H9 (cell line): ENCODE measurements at regions not wholly inside any gene's neighbourhood (a gene's known extent, or its start where the extent isn't known, plus 50 kb on each side); places are given as distances from the start of the nearest gene placed in this dataset.

Experiments
- DNase-seq: peaks from one replicate; pipeline ENCODE4 v3.0.0-alpha.2; 2017
- H2AFZ ChIP-seq: one replicate; pipeline ENCODE4 v1.6.1; 2013; ENCODE audit warnings: mild to moderate bottlenecking, low read length, control low read depth, moderate library complexity
- H2AK5ac ChIP-seq: 2 replicates; pipeline ENCODE4 v1.6.1; 2013; ENCODE audit warnings: low read length, control low read depth, mixed read lengths; ENCODE audit not compliant: insufficient read length
- H2BK120ac ChIP-seq: one replicate; pipeline ENCODE4 v1.6.1; 2013; ENCODE audit warnings: low read depth, mild to moderate bottlenecking, low read length, control low read depth, inconsistent platforms; ENCODE audit not compliant: poor library complexity, severe bottlenecking
- H2BK12ac ChIP-seq: 2 replicates; pipeline ENCODE4 v1.6.1; 2013; ENCODE audit warnings: low read length, control low read depth, mixed read lengths, low read depth; ENCODE audit not compliant: insufficient read length
- H2BK15ac ChIP-seq: 2 replicates; pipeline ENCODE4 v1.6.1; 2013; ENCODE audit warnings: low read depth, low read length, control low read depth
- H2BK20ac ChIP-seq: one replicate; pipeline ENCODE4 v1.6.1; 2013; ENCODE audit warnings: low read depth, mild to moderate bottlenecking, low read length, control low read depth, inconsistent platforms; ENCODE audit not compliant: poor library complexity, severe bottlenecking
- H2BK5ac ChIP-seq: 2 replicates; pipeline ENCODE4 v1.6.1; 2013; ENCODE audit warnings: low read length, control low read depth, mixed read lengths; ENCODE audit not compliant: insufficient read length
- H3K14ac ChIP-seq: 2 replicates; pipeline ENCODE4 v1.6.1; 2013; ENCODE audit warnings: low read length, control low read depth; ENCODE audit not compliant: insufficient read depth
- H3K18ac ChIP-seq: 2 replicates; pipeline ENCODE4 v1.6.1; 2013; ENCODE audit warnings: low read depth, mild to moderate bottlenecking, mixed read lengths, low read length, control low read depth; ENCODE audit not compliant: insufficient read length
- H3K23ac ChIP-seq: 2 replicates; pipeline ENCODE4 v1.6.1; 2013; ENCODE audit warnings: low read length, control low read depth, mixed read lengths, low read depth; ENCODE audit not compliant: insufficient read length
- H3K23me2 ChIP-seq: 2 replicates; pipeline ENCODE4 v1.6.1; 2013; ENCODE audit warnings: low read depth, mild to moderate bottlenecking, mixed read lengths, low read length, control low read depth; ENCODE audit not compliant: insufficient read length, poor library complexity, severe bottlenecking
- H3K27ac ChIP-seq: 2 replicates; pipeline ENCODE4 v1.5.1; 2013; ENCODE audit warnings: low read length, control low read depth, mixed read lengths, low read depth; ENCODE audit not compliant: insufficient read length
- H3K27me3 ChIP-seq: 2 replicates; pipeline ENCODE4 v1.6.1; 2013; ENCODE audit warnings: low read length, control low read depth, inconsistent platforms; ENCODE audit not compliant: insufficient read depth
- H3K4ac ChIP-seq: 2 replicates; pipeline ENCODE4 v1.6.1; 2013; ENCODE audit warnings: low read depth, mild to moderate bottlenecking, control low read depth, inconsistent platforms, low read length, moderate library complexity
- H3K4me1 ChIP-seq: 2 replicates; pipeline ENCODE4 v1.6.1; 2013; ENCODE audit warnings: low read length, control low read depth, inconsistent platforms; ENCODE audit not compliant: insufficient read depth
- H3K4me2 ChIP-seq: 2 replicates; pipeline ENCODE4 v1.6.1; 2013; ENCODE audit warnings: low read length, control low read depth, mixed read lengths; ENCODE audit not compliant: insufficient read length, insufficient read depth
- H3K56ac ChIP-seq: 2 replicates; pipeline ENCODE4 v1.6.1; 2013; ENCODE audit warnings: low read depth, mild to moderate bottlenecking, mixed read lengths, low read length, control low read depth; ENCODE audit not compliant: insufficient read length
- H3K79me1 ChIP-seq: 2 replicates; pipeline ENCODE4 v1.6.1; 2013; ENCODE audit warnings: low read depth, mild to moderate bottlenecking, moderate library complexity, low read length, control low read depth, inconsistent platforms; ENCODE audit not compliant: insufficient read depth, poor library complexity, severe bottlenecking
- H3K79me2 ChIP-seq: 2 replicates; pipeline ENCODE4 v1.6.1; 2013; ENCODE audit warnings: low read length, control low read depth, inconsistent platforms; ENCODE audit not compliant: insufficient read depth
- H3K9ac ChIP-seq: 2 replicates; pipeline ENCODE4 v1.6.1; 2013; ENCODE audit warnings: low read length, control low read depth, mixed read lengths; ENCODE audit not compliant: insufficient read length; ENCODE audit errors: extremely low read depth
- H3K9me3 ChIP-seq: one replicate; pipeline ENCODE4 v1.6.1; 2013; ENCODE audit warnings: low read depth, low read length, inconsistent platforms; ENCODE audit not compliant: control insufficient read depth
- H3T11ph ChIP-seq: one replicate; pipeline ENCODE4 v1.6.1; 2013; ENCODE audit warnings: mild to moderate bottlenecking, low read length, control low read depth, inconsistent platforms
- H4K20me1 ChIP-seq: one replicate; pipeline ENCODE4 v1.6.1; 2013; ENCODE audit not compliant: control insufficient read depth, insufficient read length, insufficient read depth
- H4K5ac ChIP-seq: 2 replicates; pipeline ENCODE4 v1.6.1; 2013; ENCODE audit warnings: low read depth, mild to moderate bottlenecking, mixed read lengths, low read length, control low read depth; ENCODE audit not compliant: insufficient read length
- H4K8ac ChIP-seq: replicated peaks from 2 replicates; pipeline ENCODE4 v1.6.1; 2013; ENCODE audit warnings: low read length, control low read depth, mixed read lengths, low read depth; ENCODE audit not compliant: insufficient read length
- H4K91ac ChIP-seq: 2 replicates; pipeline ENCODE4 v1.6.1; 2013; ENCODE audit warnings: low read depth, mild to moderate bottlenecking, moderate library complexity, mixed read lengths, low read length, control low read depth; ENCODE audit not compliant: insufficient read length
- H3K27ac Mint-ChIP-seq, 3 experiments: 2 replicates in 2 of 3; 3 replicates in 1 of 3; pipeline ENCODE4 v1.8.0; 2020 to 2021; ENCODE audit warnings: mixed read lengths in 3 of 3, mild to moderate bottlenecking in 1 of 3, moderate library complexity in 1 of 3
- H3K27me3 Mint-ChIP-seq: 2 replicates; pipeline ENCODE4 v1.8.0; 2021; ENCODE audit warnings: low read depth, mild to moderate bottlenecking, moderate library complexity, mixed read lengths
- H3K36me3 Mint-ChIP-seq, 3 experiments: 2 replicates in 2 of 3; 3 replicates in 1 of 3; pipeline ENCODE4 v1.8.0; 2020 to 2021; ENCODE audit warnings: low read depth in 3 of 3, mixed read lengths in 3 of 3; ENCODE audit not compliant: insufficient read depth in 1 of 3
- H3K4me1 Mint-ChIP-seq, 2 experiments: 2 replicates each; pipeline ENCODE4 v1.8.0; 2020; ENCODE audit warnings: mixed read lengths in 2 of 2
- H3K4me3 Mint-ChIP-seq, 2 experiments: 2 replicates in 1 of 2; 3 replicates in 1 of 2; pipeline ENCODE4 v1.8.0; 2020 to 2021; ENCODE audit warnings: mild to moderate bottlenecking in 2 of 2, mixed read lengths in 2 of 2, moderate library complexity in 1 of 2
- H3K9me3 Mint-ChIP-seq, 2 experiments: 2 replicates in 1 of 2; 3 replicates in 1 of 2; pipeline ENCODE4 v1.8.0; 2020; ENCODE audit warnings: mild to moderate bottlenecking in 2 of 2, mixed read lengths in 2 of 2, moderate library complexity in 1 of 2
- WGBS: extraction: QIAGEN DNeasy Blood & Tissue Kit; methylation state at CpG from one replicate; pipeline ENCODE4 v1.1.7; 2013; ENCODE audit warnings: missing lambda C conversion rate, low lambda C conversion rate, mixed read lengths; ENCODE audit not compliant: insufficient read length; ENCODE audit errors: extremely low coverage; 5-methylcytosine and 5-hydroxymethylcytosine counted together
- TF ChIP-seq, protein P1 (sequence below): fragments of 200-600 bp; sonication (generic); conservative IDR thresholded peaks from 3 replicates; pipeline ENCODE4 v1.8.0; 2021; ENCODE audit warnings: antibody characterized with exemption, mild to moderate bottlenecking

DNA sequence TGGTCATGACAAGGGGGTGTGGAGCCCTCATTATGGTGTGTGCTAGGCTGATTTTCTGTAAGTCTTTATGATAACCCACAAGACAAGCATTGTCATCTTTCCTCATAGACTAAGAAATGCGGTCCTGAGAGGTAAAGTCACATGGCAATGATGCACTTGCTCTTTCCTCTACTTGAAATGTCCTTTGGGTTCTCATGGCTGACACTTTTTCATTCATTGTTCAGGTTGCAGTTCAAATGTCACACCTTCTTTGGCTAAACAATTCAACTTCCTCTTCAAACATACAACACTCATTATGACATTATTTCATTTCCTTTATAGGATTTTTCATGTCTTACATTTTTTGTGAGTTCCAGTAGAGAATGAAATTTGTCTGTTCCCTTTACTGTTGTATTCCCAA is 323.6 kb upstream of the PRR16 start:
- H3K27ac ChIP-seq = no peak overlapping the region
- H3K27me3 Mint-ChIP-seq = no peaks in the 10 kb centered on the region; the same call in 1 of the 2 replicates
- H3K23me2 ChIP-seq = no peaks in the 10 kb centered on the region
- H4K91ac ChIP-seq = no peak overlapping the region
- no peaks in the 10 kb centered on the region for H3K4me1 Mint-ChIP-seq
- no peak overlapping the region for H2AFZ ChIP-seq
- H3K9me3 ChIP-seq = no peaks in the 10 kb centered on the region
- no peaks in the 10 kb centered on the region for H3K27me3 ChIP-seq
- no peak overlapping the region for H3K14ac ChIP-seq
- no peak overlapping the region for H3K18ac ChIP-seq
- no peak overlapping the region for H2BK15ac ChIP-seq
- H2BK12ac ChIP-seq = no peak overlapping the region
- no peaks in the 10 kb centered on the region for H4K20me1 ChIP-seq
- H3K79me2 ChIP-seq = no peaks in the 10 kb centered on the region
- no peak overlapping the region for H3T11ph ChIP-seq
- no CpG with 5 or more reads among the region's 1 CpG for WGBS
- H3K56ac ChIP-seq = no peak overlapping the region
- H3K4ac ChIP-seq = no peak overlapping the region
- H2AK5ac ChIP-seq = no peak overlapping the region
- no peak overlapping the region for H3K4me2 ChIP-seq
- TF ChIP-seq, protein P1, sequence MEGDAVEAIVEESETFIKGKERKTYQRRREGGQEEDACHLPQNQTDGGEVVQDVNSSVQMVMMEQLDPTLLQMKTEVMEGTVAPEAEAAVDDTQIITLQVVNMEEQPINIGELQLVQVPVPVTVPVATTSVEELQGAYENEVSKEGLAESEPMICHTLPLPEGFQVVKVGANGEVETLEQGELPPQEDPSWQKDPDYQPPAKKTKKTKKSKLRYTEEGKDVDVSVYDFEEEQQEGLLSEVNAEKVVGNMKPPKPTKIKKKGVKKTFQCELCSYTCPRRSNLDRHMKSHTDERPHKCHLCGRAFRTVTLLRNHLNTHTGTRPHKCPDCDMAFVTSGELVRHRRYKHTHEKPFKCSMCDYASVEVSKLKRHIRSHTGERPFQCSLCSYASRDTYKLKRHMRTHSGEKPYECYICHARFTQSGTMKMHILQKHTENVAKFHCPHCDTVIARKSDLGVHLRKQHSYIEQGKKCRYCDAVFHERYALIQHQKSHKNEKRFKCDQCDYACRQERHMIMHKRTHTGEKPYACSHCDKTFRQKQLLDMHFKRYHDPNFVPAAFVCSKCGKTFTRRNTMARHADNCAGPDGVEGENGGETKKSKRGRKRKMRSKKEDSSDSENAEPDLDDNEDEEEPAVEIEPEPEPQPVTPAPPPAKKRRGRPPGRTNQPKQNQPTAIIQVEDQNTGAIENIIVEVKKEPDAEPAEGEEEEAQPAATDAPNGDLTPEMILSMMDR = no peak
- no peak overlapping the region for H2BK120ac ChIP-seq
- H3K4me1 ChIP-seq = no peaks in the 10 kb centered on the region
- no peak overlapping the region for H3K9ac ChIP-seq
- peaks cover 10 to 13% of the 10 kb centered on the region in 2 experiments; a peak in 4 of 5 replicates for H3K9me3 Mint-ChIP-seq
- H3K36me3 Mint-ChIP-seq = peaks cover 1 to 13% (median 2%) of the 10 kb centered on the region in 3 experiments; a peak in 3 of 7 replicates
- no peak overlapping the region for H4K5ac ChIP-seq
- H4K8ac ChIP-seq = no peak overlapping the region
- no peaks in the 10 kb centered on the region for H3K79me1 ChIP-seq
- no peak overlapping the region for H3K27ac Mint-ChIP-seq
- H2BK5ac ChIP-seq = no peak overlapping the region
- no peak overlapping the region for H3K4me3 Mint-ChIP-seq
- H3K23ac ChIP-seq = no peak overlapping the region
- DNase-seq = no peak
- no peak overlapping the region for H2BK20ac ChIP-seq
